ENCODE measurements at regions not wholly inside any gene's neighbourhood (a gene's known extent, or its start where the extent isn't known, plus 50 kb on each side); places are given as distances from the start of the nearest gene placed in this dataset.

DNA sequence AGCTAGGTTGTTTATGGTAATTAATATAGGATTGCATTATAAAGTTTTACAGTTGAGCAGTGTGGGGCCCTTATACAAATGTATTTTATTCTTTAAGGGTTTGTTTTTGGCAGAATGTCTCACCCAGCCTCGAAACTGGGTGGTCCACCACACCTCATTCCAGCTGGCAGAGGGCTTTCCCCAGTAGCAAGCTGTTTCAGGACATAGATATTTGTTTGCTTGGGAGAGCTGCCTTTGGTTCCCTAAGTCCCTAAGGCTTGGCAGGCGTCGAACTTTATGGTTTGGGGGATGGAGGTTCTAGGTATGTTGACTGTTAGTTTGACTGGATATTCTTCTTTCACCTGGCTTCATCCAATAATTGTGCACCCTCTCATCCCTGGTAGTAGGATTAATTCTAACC is 205.9 kb downstream of the KCNS3 start:
- TF ChIP-seq BHLHE40 (IDR thresholded peaks at IDR 0.05; ENCODE audit: borderline replicate concordance) (no peak), ELF4 (IDR thresholded peaks at IDR 0.05) (no peak), ARNT (IDR thresholded peaks at IDR 0.05) (no peak), TARDBP (IDR thresholded peaks at IDR 0.05) (no peak), FOXK2 (IDR thresholded peaks at IDR 0.05) (no peak), L3MBTL2 (conservative IDR thresholded peaks at IDR 0.05) (no peak), SP1 (IDR thresholded peaks at IDR 0.05) (no peak), HDGF (IDR thresholded peaks at IDR 0.05; ENCODE audit: borderline replicate concordance) (no peak), LEF1 (IDR thresholded peaks at IDR 0.05; ENCODE audit: borderline replicate concordance) (no peak), CTBP1 (IDR thresholded peaks at IDR 0.05; ENCODE audit: borderline replicate concordance) (no peak), ZNF384 (IDR thresholded peaks at IDR 0.05) (no peak), NFRKB (IDR thresholded peaks at IDR 0.05) (no peak), FOXM1 (IDR thresholded peaks at IDR 0.05; ENCODE audit: borderline replicate concordance) (no peak), SUZ12 (IDR thresholded peaks at IDR 0.05) (no peak)
